Gastroesophageal sphincter (tissue), 4 donors: ENCODE measurements at regions not wholly inside any gene's neighbourhood (a gene's known extent, or its start where the extent isn't known, plus 50 kb on each side); places are given as distances from the start of the nearest gene placed in this dataset.

Experiments used
- ATAC-seq: fragments of 150-250 bp; one replicate; pipeline ENCODE4 v1.9.1; 2016; ENCODE audit warnings: mild to moderate bottlenecking, moderate library complexity
- H3K27ac ChIP-seq, 4 donors: fragments of 200-600 bp; sonication (generic) in 3 of 4; 1 replicate in 3 of 4; 2 replicates in 1 of 4; pipeline ENCODE4 v1.5.1; 2016 to 2019
- H3K27me3 ChIP-seq: fragments of 200-600 bp; sonication (generic); one replicate; pipeline ENCODE4 v1.5.1; 2019
- H3K36me3 ChIP-seq, 2 donors: fragments of 200-600 bp; sonication (generic); one replicate each; pipeline ENCODE4 v1.5.1; 2019; ENCODE audit warnings: control low read depth in 1 of 2
- H3K4me1 ChIP-seq, 3 donors: fragments of 200-600 bp; sonication (generic); 1 replicate in 2 of 3; 2 replicates in 1 of 3; pipeline ENCODE4 v1.5.1; 2016 to 2019; ENCODE audit warnings: control low read depth in 2 of 3
- H3K4me3 ChIP-seq, 2 donors: fragments of 200-600 bp; sonication (generic); one replicate each; pipeline ENCODE4 v1.5.1; 2019; ENCODE audit warnings: mild to moderate bottlenecking in 1 of 2, moderate library complexity in 1 of 2
- H3K9me3 ChIP-seq, 3 donors: fragments of 200-600 bp; sonication (generic); one replicate each; pipeline ENCODE4 v1.5.1; 2017 to 2019; ENCODE audit warnings: control low read depth in 2 of 3
- EP300 ChIP-seq: sonication (generic); formaldehyde crosslinking; IDR thresholded peaks from one replicate; pipeline ENCODE4 v1.6.1; 2017; ENCODE audit warnings: antibody characterized with exemption, mild to moderate bottlenecking
- POLR2A ChIP-seq, 2 donors: fragments of 450-650 bp; IDR thresholded peaks; one replicate each; pipeline ENCODE4 v1.6.1; 2017; ENCODE audit warnings: antibody characterized with exemption in 2 of 2, mild to moderate bottlenecking in 2 of 2, moderate library complexity in 1 of 2
- POLR2AphosphoS5 ChIP-seq: sonication (generic); formaldehyde crosslinking; IDR thresholded peaks from one replicate; pipeline ENCODE4 v1.6.1; 2017; ENCODE audit warnings: antibody characterized with exemption
- WGBS, 2 donors: methylation state at CpG; one replicate each; pipeline ENCODE4 v1.1.5; 2018; ENCODE audit warnings: low coverage in 1 of 2; 5-methylcytosine and 5-hydroxymethylcytosine counted together
- TF ChIP-seq, protein P1 (sequence below), 4 experiments: fragments of 200-600 bp in 2 of 4; fragments of 450-650 bp in 2 of 4; sonication (generic) in 1 of 4; IDR thresholded peaks; one replicate each; pipeline ENCODE4 v1.5.1; 2017 to 2019; ENCODE audit warnings: antibody characterized with exemption in 4 of 4, mild to moderate bottlenecking in 2 of 4, moderate library complexity in 2 of 4

DNA sequence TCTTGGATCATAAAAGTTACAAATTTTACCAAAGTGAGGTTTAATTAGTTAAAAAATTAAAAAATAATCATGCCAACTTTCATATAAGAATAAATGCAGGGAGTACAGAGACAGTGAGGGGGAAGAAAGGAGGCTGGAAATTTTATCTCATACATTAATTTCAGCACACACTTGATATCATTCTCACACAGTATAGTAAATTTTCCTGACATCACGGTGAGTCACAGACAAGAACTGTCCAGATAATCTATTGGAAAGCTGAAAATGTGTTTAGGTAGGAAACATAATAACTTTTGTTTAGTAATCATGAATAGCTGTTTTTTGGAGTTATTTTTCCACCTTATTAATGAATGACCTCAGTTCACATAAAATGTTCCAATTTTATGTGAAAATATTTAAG, 1204.8 kb downstream of the GALC start:
- H3K9me3 ChIP-seq = no peaks in the 10 kb centered on the region
- no peaks in the 10 kb centered on the region for H3K4me1 ChIP-seq
- 43 to 71% methylated on average over 1 of the region's 1 CpG for WGBS, 2 donors
- H3K4me3 ChIP-seq = no peak overlapping the region
- no peaks in the 10 kb centered on the region for H3K27me3 ChIP-seq
- no peaks in the 10 kb centered on the region for H3K36me3 ChIP-seq
- TF ChIP-seq EP300 (no peak), POLR2A (IDR thresholded peaks at IDR 0.05) (no peak)
- no peak for ATAC-seq
- H3K27ac ChIP-seq = no peak overlapping the region

DNA sequence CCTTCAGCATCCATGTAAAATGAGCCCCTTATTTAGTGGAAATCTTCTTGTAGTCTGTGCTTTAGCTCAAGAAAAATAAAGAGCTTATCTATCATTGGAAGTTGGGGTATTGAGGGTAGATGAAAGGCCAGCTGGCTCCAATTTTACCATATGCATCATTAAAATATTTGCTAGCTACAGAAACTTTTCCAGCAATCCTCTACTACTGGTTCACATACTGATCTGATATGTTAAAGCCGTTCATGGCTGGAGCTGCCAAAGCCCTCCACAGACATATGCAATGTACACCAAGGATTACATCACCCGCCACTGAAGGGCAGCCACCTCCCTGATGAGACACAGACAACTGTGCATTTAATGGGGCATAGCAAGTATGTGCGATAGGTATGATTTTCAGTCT, 1205.3 kb downstream of the GALC start:
- H3K36me3 ChIP-seq = no peaks in the 10 kb centered on the region
- no peak overlapping the region for H3K27ac ChIP-seq
- H3K27me3 ChIP-seq = no peaks in the 10 kb centered on the region
- ATAC-seq = no peak
- no peaks in the 10 kb centered on the region for H3K4me1 ChIP-seq
- no peaks in the 10 kb centered on the region for H3K9me3 ChIP-seq
- H3K4me3 ChIP-seq = no peak overlapping the region
- 80 to 86% methylated on average over 1 of the region's 3 CpGs for WGBS, 2 donors
- TF ChIP-seq, protein P1, sequence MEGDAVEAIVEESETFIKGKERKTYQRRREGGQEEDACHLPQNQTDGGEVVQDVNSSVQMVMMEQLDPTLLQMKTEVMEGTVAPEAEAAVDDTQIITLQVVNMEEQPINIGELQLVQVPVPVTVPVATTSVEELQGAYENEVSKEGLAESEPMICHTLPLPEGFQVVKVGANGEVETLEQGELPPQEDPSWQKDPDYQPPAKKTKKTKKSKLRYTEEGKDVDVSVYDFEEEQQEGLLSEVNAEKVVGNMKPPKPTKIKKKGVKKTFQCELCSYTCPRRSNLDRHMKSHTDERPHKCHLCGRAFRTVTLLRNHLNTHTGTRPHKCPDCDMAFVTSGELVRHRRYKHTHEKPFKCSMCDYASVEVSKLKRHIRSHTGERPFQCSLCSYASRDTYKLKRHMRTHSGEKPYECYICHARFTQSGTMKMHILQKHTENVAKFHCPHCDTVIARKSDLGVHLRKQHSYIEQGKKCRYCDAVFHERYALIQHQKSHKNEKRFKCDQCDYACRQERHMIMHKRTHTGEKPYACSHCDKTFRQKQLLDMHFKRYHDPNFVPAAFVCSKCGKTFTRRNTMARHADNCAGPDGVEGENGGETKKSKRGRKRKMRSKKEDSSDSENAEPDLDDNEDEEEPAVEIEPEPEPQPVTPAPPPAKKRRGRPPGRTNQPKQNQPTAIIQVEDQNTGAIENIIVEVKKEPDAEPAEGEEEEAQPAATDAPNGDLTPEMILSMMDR (IDR thresholded peaks at IDR 0.05) = no peak
- TF ChIP-seq EP300 = no peak
- TF ChIP-seq POLR2A (IDR thresholded peaks at IDR 0.05) = no peak
- no peak for TF ChIP-seq POLR2AphosphoS5

DNA sequence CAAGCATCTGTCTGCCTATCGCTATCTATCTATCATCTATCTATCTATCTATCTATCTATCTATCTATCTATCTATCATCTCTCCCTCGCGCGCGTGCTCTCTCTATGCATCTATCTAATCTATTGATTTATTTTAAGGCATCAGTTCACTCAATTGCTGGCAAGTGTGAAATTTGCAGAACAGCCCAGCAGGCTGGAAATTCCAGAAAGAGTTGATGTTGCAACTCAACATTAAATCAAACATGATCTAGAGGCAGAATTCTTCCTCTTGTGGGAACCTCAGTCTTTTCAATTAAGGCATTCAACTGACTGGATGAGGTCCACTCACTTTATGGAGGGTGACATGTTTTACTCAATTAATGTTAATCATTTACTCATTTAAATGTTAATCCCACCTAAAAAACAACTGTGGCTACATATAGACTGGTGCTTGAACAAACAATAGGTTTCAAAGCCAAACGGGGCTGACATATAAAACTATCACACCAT, 1210.8 kb downstream of the GALC start:
- no peaks in the 10 kb centered on the region for H3K4me1 ChIP-seq
- WGBS, 2 donors = 93 to 94% methylated on average over 5 to 6 of the region's 6 CpGs
- no peaks in the 10 kb centered on the region for H3K9me3 ChIP-seq
- no peak for ATAC-seq
- TF ChIP-seq POLR2AphosphoS5 (no peak), POLR2A (IDR thresholded peaks at IDR 0.05) (no peak), EP300 (no peak)
- no peak overlapping the region for H3K4me3 ChIP-seq
- H3K27ac ChIP-seq = no peak overlapping the region
- H3K36me3 ChIP-seq = no peaks in the 10 kb centered on the region
- H3K27me3 ChIP-seq = no peaks in the 10 kb centered on the region

DNA sequence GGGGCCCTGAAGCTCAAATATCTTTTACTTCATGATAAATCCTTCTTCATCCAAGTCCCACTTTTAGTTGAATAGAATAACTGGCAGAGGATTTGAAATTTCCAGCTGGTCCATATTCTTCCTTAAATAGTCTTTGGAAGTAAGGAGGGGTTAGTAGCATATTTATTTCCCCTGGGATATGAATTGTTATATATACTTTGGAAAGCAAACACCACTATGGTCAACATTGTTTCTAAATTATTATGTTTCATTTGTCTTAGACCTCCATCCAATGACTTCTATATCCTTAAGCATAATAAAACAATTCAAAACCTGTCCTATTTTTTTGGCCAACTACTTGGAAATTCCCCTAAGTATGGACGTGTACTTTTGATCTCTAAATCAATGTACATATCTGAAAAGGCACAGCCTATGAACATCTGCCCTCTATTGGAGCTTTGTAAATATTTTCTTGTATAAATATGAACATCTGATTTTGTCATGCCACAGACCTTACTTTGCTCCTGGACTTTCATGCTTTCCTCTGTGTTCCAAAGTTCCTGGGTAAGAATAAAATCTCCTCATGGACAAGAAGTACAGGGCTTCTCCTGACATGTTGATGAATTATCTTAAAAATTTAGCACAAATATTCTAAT, 1212.0 kb downstream of the GALC start:
- TF ChIP-seq, protein P1 (IDR thresholded peaks at IDR 0.05) = no peak
- TF ChIP-seq POLR2AphosphoS5 (no peak), POLR2A (IDR thresholded peaks at IDR 0.05) (no peak), EP300 (no peak)
- no peak overlapping the region for H3K4me3 ChIP-seq
- no peaks in the 10 kb centered on the region for H3K27me3 ChIP-seq
- H3K36me3 ChIP-seq = no peaks in the 10 kb centered on the region
- WGBS, 2 donors = 47 to 63% methylated on average over 1 of the region's 1 CpG
- no peak overlapping the region for H3K27ac ChIP-seq
- no peaks in the 10 kb centered on the region for H3K4me1 ChIP-seq
- ATAC-seq = no peak
- H3K9me3 ChIP-seq = no peaks in the 10 kb centered on the region

DNA sequence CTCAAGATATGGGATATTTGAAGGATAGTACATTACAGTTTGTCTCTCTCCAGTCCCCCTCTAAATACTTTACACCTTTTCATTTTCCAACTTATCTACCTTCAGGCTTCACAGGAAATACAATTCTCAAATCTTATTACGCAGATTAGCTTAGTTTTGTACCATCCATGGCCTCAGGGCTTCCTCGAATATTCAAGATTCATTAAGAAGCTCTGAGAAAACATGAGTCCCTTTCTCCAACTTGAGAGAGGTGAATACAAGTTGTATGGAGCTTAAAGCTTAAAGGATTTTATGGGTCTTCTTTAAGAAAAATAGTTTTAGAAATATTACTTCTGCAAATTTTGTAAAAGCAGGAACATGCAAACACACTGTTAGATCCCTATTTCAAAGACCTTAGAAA, 1212.5 kb downstream of the GALC start:
- 45% methylated on average over 2 of the region's 2 CpGs; no CpG with 5 or more reads in 1 of the 2 donors for WGBS, 2 donors
- Histone ChIP-seq H3K9me3 (no peaks in the 10 kb centered on the region), H3K4me1 (no peaks in the 10 kb centered on the region), H3K4me3 (no peak overlapping the region), H3K27ac (no peak overlapping the region), H3K36me3 (no peaks in the 10 kb centered on the region), H3K27me3 (no peaks in the 10 kb centered on the region)
- TF ChIP-seq EP300 (no peak), POLR2A (IDR thresholded peaks at IDR 0.05) (no peak), POLR2AphosphoS5 (no peak)
- TF ChIP-seq, protein P1 (IDR thresholded peaks at IDR 0.05) = no peak
- no peak for ATAC-seq

DNA sequence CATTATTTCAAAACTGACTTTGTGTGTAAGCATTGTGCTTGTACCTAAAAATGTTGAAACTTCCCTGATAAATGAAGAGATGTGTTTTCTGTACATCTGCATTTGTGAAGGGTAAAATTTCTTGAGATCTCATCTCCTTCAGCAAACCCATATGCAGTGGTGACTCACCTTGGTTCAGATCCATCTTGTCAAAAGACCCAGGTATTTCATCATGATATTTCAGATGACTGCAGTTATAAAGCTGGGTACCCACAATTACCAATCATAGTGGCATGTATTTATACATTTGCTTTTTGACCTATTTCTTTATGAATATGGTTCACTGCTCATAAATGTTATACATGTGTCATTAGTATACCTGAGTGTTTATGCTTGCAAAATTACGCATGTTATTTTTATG, 1213.6 kb downstream of the GALC start:
- TF ChIP-seq POLR2AphosphoS5 (no peak), EP300 (no peak), POLR2A (IDR thresholded peaks at IDR 0.05) (no peak)
- TF ChIP-seq, protein P1 (IDR thresholded peaks at IDR 0.05) = no peak
- Histone ChIP-seq H3K27me3 (no peaks in the 10 kb centered on the region), H3K9me3 (no peaks in the 10 kb centered on the region), H3K27ac (no peak overlapping the region), H3K36me3 (no peaks in the 10 kb centered on the region), H3K4me3 (no peak overlapping the region), H3K4me1 (no peaks in the 10 kb centered on the region)
- ATAC-seq = no peak
- WGBS, 2 donors = 93% methylated on average over 1 of the region's 1 CpG
